Nephron (organoid): ENCODE measurements at regions not wholly inside any gene's neighbourhood (a gene's known extent, or its start where the extent isn't known, plus 50 kb on each side); places are given as distances from the start of the nearest gene placed in this dataset.

Source experiments
- H3K27ac Mint-ChIP-seq, 3 experiments: 2 replicates each; pipeline ENCODE4 v1.8.0; 2020; ENCODE audit warnings: mixed read lengths in 3 of 3, mild to moderate bottlenecking in 2 of 3, moderate library complexity in 1 of 3
- H3K27me3 Mint-ChIP-seq: 2 replicates; pipeline ENCODE4 v1.8.0; 2021; ENCODE audit warnings: low read depth, mild to moderate bottlenecking, moderate library complexity, mixed read lengths
- H3K36me3 Mint-ChIP-seq: 2 replicates; pipeline ENCODE4 v1.8.0; 2020; ENCODE audit warnings: low read depth, mixed read lengths
- H3K4me1 Mint-ChIP-seq: 2 replicates; pipeline ENCODE4 v1.8.0; 2020; ENCODE audit warnings: mixed read lengths
- H3K4me3 Mint-ChIP-seq, 3 experiments: 2 replicates each; pipeline ENCODE4 v1.8.0; 2020; ENCODE audit warnings: mild to moderate bottlenecking in 3 of 3, mixed read lengths in 3 of 3, moderate library complexity in 2 of 3
- H3K9me3 Mint-ChIP-seq: 2 replicates; pipeline ENCODE4 v1.8.0; 2020; ENCODE audit warnings: mixed read lengths
- CTCF ChIP-seq, 3 experiments: fragments of 200-600 bp; sonication (generic); IDR thresholded peaks; one replicate each; pipeline ENCODE4 v1.5.0; 2021; ENCODE audit warnings: antibody characterized with exemption in 3 of 3; ENCODE audit not compliant: unreplicated experiment in 3 of 3

- no peak overlapping the region for H3K27ac Mint-ChIP-seq
- no peaks in the 10 kb centered on the region for H3K9me3 Mint-ChIP-seq
- H3K27me3 Mint-ChIP-seq: no peaks in the 10 kb centered on the region
- no peak overlapping the region for H3K4me3 Mint-ChIP-seq
- H3K4me1 Mint-ChIP-seq: peaks cover 9% of the 10 kb centered on the region
- TF ChIP-seq CTCF (IDR thresholded peaks at IDR 0.05; ENCODE audit: unreplicated experiment in 3 of 3): no peak
- H3K36me3 Mint-ChIP-seq: no peaks in the 10 kb centered on the region
These were observed 1583.4 kb upstream of the PIK3C3 start for GRCh38 chr18:40371673-40372072.

GRCh38 chr18:40367576-40367975, 1587.5 kb upstream of the PIK3C3 start:
- Mint-ChIP-seq H3K36me3 (no peaks in the 10 kb centered on the region), H3K4me3 (no peak overlapping the region), H3K27ac (no peak overlapping the region), H3K4me1 (no peaks in the 10 kb centered on the region), H3K9me3 (no peaks in the 10 kb centered on the region), H3K27me3 (no peaks in the 10 kb centered on the region)
- TF ChIP-seq CTCF (IDR thresholded peaks at IDR 0.05; ENCODE audit: unreplicated experiment in 3 of 3): no peak

- no peaks in the 10 kb centered on the region for H3K27me3 Mint-ChIP-seq
- no peaks in the 10 kb centered on the region for H3K4me1 Mint-ChIP-seq
- no peak overlapping the region for H3K4me3 Mint-ChIP-seq
- H3K36me3 Mint-ChIP-seq: no peaks in the 10 kb centered on the region
- H3K27ac Mint-ChIP-seq: no peak overlapping the region
- peaks cover 2% of the 10 kb centered on the region for H3K9me3 Mint-ChIP-seq
- no peak for TF ChIP-seq CTCF (IDR thresholded peaks at IDR 0.05; ENCODE audit: unreplicated experiment in 3 of 3)
These were observed 1588.5 kb upstream of the PIK3C3 start for GRCh38 chr18:40366521-40366920.

- Mint-ChIP-seq H3K4me1 (no peaks in the 10 kb centered on the region), H3K27ac (no peak overlapping the region), H3K4me3 (no peak overlapping the region), H3K36me3 (no peaks in the 10 kb centered on the region), H3K27me3 (no peaks in the 10 kb centered on the region), H3K9me3 (peaks cover 2% of the 10 kb centered on the region)
- no peak for TF ChIP-seq CTCF (IDR thresholded peaks at IDR 0.05; ENCODE audit: unreplicated experiment in 3 of 3)
These were observed 1589.5 kb upstream of the PIK3C3 start for GRCh38 chr18:40365526-40365925.

GRCh38 chr18:40360558-40360957, 1594.5 kb upstream of the PIK3C3 start:
- no peak for TF ChIP-seq CTCF (IDR thresholded peaks at IDR 0.05; ENCODE audit: unreplicated experiment in 3 of 3)
- Mint-ChIP-seq H3K36me3 (no peaks in the 10 kb centered on the region), H3K27ac (no peak overlapping the region), H3K4me3 (no peak overlapping the region), H3K9me3 (peaks cover 2% of the 10 kb centered on the region), H3K27me3 (no peaks in the 10 kb centered on the region), H3K4me1 (peaks cover 5% of the 10 kb centered on the region)

- Mint-ChIP-seq H3K4me1 (peaks cover 9% of the 10 kb centered on the region), H3K27me3 (no peaks in the 10 kb centered on the region), H3K27ac (no peak overlapping the region), H3K9me3 (peaks cover 2% of the 10 kb centered on the region), H3K4me3 (no peak overlapping the region), H3K36me3 (no peaks in the 10 kb centered on the region)
- TF ChIP-seq CTCF (IDR thresholded peaks at IDR 0.05; ENCODE audit: unreplicated experiment in 3 of 3): no peak
These were observed 1597.5 kb upstream of the PIK3C3 start for GRCh38 chr18:40357536-40357935.
